DMS 273 (cell line): ENCODE measurements at regions not wholly inside any gene's neighbourhood (a gene's known extent, or its start where the extent isn't known, plus 50 kb on each side); places are given as distances from the start of the nearest gene placed in this dataset.

Experiments
- DNase-seq: peaks from one replicate; lab custom pipeline; 2025; ENCODE audit not compliant: unreplicated experiment; lab: John Stamatoyannopoulos, UW

DNA sequence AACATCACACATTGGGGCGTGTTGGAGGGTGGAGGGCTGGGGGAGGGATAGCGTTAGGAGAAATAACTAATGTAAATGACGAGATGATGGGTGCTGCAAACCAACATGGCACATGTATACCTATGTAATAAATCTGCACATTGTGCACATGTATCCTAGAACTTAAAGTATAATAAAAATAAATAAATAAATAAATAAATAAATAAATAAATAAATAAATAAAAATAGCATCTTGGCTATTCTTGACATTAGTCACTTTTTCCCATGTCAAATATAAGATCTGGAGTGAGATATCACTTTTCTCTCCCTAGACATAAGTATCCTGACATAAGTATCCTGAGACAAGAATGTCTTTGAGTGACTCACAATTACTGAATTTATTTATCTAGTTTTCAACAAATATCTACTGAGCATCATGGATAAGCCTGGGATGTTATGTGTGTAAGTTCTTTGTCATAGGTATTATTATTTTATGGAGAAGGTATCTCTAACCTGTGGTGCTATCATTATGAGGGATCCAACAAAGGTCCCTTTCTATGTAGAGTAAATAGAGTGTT, 691.3 kb downstream of the SORCS1 start:
- DNase-seq, result no peak

DNA sequence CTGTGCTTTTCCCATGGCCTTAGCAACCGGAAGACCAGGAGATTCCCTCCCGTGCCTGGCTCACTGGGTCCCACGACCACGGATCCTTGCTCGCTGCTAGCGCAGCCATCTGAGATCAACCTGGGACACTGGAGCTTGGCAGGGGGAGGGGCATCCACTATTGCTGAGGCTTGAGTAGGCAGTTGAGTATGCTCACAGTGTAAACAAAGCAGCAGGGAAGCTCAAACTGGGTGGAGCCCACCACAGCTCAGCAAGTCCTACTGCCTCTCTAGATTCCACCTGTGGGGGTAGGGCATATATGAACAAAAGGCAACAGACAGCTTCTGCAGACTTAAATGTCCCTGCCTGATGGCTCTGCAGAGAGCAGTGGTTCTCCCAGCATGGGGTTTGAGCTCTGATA, 697.0 kb downstream of the SORCS1 start:
- no peak for DNase-seq

GRCh38 chr10:106457522-106457921, 707.0 kb downstream of the SORCS1 start:
- no peak for DNase-seq

DNA sequence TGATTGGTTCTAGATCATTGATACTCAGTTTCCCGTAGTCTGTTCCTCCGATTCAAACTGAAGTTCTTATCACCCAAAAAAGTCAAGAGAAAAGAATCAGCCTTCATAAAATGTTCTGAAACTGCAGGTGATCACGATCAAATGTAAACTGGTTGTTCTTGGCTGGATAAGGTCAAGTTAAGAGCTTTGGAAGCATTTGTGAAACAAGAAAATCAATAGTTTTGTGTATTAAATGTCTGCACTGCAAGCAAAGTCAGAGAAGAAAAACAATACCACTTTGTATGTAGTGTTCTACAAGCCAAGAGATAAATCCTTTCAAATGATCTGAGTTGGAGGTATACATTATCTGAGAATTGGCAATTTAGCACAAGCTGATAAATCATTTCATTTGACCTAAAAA, 710.3 kb downstream of the SORCS1 start:
- DNase-seq, result no peak

DNA sequence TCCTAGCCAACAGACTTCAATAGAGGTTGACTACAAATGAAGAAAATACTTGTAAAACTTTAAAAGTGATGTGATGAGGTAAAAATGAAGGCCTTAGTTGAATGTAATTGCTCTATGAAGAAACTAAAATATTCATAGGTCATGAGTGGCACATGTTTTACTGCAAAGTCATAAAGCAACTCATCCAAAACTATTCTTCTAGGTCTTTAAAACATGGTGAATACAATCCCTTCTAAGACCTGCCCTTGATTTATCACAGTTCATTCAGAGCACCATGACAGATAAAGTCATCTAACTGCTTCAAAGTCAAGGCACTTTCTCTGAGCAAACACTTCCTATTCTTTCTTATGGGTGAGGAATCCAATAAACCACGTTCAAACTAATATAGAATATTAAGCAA, 713.5 kb downstream of the SORCS1 start:
- DNase-seq, result no peak

GRCh38 chr10:106446920-106447319, 717.6 kb downstream of the SORCS1 start:
- no peak for DNase-seq

DNA sequence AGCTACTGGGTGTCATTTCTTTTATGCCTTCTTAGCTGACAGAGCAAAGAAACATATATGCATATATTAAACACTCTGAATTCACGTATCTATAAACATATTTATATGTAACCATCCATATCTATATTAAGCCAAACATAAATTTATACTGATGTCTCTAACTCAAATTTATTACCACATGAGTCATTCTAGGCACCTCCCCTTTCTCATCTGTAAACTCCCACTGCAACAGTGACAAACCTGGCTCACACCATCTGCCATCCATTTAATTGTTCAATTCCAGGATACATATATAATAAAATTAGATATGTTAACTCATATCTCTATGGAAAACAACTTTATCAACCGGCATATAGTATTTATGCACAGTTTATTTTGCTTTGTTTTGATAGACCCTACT, 722.3 kb downstream of the SORCS1 start:
- DNase-seq, result no peak

- no peak for DNase-seq
Measured at GRCh38 chr10:106440767-106441166, 723.7 kb downstream of the SORCS1 start.

DNA sequence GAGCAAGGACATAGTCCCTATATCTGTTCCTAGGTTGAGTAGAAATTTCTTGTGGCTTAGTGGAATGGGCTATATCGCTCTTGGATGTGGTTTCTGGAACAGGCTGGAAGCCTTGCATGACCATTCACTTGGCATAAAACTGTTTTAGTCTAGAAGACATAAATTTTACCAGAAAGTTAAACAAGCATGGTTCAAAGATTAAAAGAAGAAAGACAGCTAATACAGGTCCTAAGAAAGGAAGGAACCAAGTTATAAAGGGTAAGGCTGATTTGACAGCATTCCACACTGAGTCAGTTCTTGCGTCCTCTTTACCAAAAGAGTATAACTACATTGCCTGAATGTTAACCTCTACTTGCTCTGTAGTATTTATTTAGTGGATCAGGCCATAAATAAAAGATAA, 724.2 kb downstream of the SORCS1 start:
- DNase-seq, result no peak

GRCh38 chr10:106439366-106439765, 725.1 kb downstream of the SORCS1 start:
- no peak for DNase-seq

- DNase-seq, result no peak
Measured at GRCh38 chr10:106438386-106438785, 726.1 kb downstream of the SORCS1 start.

DNA sequence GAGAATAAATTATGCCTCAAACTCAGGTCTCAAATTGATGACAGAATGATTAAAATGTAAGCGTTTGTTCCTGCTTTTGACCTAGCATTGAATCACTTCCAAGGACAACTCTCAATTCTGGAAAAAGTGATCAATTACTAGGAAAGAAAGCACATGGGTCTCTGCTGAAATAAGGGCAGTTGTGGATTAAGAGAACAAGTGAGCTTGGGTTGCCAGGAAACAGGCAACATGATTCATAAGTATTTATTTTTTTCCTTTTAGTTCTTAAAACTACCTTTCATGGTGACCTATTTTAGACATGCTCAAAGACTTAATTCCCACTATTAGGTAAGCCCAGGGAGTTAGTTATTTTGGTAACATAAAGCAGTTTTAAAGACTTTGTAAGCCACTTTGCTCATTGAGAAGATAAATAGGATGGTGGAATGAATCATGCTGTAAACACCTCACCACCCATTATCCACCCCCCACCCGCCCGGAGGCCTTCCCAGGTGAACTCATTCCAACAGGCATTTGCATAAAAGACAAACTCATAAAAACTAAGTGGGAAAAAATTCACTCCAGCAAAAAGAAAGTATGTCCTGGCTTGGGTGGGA, 728.3 kb downstream of the SORCS1 start:
- DNase-seq, result no peak

DNA sequence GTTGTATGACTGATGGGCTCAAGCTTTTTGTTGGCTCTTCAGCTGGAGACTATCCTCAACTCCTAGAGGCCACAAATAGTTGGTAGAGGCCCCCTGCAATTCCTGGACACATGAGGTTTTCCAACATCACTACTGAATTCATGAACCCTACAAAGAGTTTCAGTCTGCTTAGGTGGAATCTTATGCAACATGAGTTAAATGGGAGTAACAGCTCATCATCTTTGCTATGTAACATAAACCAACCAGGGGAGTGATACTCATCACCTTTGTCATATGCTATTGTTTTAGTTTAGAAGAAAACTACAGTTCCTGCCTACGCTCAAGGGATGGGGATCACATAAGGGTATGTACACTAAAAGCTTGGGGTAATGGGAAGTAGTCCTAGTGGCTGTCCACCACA, 729.4 kb downstream of the SORCS1 start:
- no peak for DNase-seq

DNA sequence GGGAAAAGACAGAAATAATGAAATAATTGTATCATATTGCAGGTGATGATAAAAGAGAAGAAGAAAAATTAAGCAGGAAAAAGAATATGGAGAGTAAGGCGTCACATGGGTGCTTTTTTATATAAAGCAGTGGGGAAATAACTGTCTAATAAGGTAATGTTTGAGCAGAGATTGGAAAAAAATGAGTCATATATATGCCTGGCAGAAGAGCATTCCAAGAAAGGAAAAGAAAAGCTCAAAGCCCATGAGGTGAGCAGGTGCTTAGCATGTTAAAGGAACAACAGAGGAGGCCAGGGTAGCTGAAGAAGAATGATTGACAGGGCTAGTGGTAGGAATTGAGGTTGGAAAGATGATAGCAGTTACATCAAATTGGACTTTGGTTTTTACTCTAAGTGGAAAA, 739.5 kb downstream of the SORCS1 start:
- no peak for DNase-seq

DNA sequence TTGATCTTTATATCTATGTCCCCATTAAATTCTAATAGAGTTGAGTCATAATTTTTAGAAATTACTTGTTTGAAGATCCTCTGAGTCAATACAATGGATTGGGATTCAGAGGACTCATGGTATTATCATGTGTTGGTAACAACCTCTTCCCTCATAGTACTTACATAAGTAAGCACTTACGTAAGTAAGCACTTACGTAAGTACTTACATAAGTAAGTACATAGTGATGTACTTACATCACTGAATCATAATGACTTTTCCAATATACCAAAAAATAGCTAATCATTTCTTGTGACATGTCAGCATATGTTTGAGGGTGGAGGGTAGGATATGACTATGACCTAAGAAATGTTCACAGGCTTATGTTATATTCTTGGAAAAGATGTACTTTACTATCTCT, 740.5 kb downstream of the SORCS1 start:
- DNase-seq, result no peak

DNA sequence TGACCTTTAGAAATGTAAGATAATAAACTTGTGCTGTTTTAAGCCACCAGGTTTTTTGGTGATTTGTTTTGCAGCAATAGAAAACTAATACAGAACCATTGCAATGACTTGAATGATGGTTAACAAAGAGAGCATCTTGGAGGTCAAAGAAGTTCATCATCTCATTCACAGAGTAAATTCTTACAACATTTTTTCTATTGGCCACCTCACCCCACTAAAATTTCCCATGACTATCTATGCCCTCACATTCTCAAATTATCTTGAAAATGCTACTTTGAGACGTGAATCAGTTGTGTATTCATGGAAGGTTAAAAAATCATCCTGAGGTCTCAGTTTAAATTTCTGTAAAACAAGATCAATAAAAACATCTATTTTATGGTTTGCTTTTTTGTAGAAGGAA, 754.2 kb downstream of the SORCS1 start:
- no peak for DNase-seq

GRCh38 chr10:106405141-106405540, 759.4 kb downstream of the SORCS1 start:
- no peak for DNase-seq

GRCh38 chr10:106402458-106402857, 762.0 kb downstream of the SORCS1 start:
- no peak for DNase-seq

DNA sequence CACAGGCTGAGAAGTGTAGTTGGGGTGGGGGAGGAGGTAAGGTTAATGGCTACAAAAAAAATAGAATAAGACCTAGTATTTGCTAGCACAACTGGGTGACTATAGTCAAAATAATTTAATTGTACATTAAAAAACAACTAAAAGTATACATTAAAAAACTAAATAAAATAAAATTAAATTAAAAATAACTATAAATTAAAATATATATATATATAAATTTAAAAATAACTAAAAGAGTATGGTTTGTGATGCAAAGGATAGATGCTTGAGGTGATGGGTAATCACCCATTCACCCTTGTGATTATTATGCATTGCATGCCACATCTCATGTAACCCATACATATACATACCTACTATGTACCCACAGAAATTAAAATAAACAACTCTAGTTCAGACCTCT, 762.5 kb downstream of the SORCS1 start:
- DNase-seq, result no peak

GRCh38 chr10:106401161-106401560, 763.3 kb downstream of the SORCS1 start:
- DNase-seq, result no peak

GRCh38 chr10:106399112-106399511, 765.4 kb downstream of the SORCS1 start:
- no peak for DNase-seq

- DNase-seq, result no peak
Measured at GRCh38 chr10:106396192-106396591, 768.3 kb downstream of the SORCS1 start.

DNA sequence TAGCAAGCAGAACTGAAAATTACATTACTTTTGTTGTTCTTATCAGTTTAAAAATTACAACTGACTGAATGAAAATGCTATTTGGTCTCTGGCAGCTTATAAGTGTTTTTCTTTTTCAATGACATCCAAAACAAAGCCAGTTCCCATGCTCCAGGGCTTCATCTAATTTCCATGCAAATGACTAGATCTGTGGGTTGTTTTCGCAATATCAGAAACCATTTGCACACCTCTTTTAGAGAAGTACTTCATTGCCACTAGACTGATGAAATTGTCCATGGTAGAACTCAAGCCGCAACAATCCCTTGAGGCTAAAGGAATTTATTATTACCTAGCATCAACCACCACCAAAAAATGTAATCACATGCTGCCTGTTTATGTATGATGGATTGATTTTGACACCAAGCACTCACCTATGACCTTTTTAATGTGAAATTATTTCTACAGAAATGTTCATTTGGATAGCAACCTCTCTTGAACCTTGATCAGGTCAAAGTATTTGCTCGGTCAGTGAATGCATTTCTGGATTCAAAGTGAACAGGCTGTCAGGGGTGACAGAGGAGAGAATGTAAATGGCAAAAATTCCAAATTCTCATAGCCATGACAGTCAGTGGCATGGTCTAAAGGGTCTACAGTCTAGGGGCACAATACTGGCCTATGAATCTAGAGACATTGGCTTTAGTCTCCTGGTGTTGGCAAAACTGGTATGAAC, 769.3 kb downstream of the SORCS1 start:
- DNase-seq, result no peak
